BJ (cell line): ENCODE measurements at regions not wholly inside any gene's neighbourhood (a gene's known extent, or its start where the extent isn't known, plus 50 kb on each side); places are given as distances from the start of the nearest gene placed in this dataset.

ENCODE experiments used
- CTCF ChIA-PET: fragments of 350-600 bp; formaldehyde crosslinking; extraction: SDS; loops from one replicate; lab custom pipeline; 2021; ENCODE audit warnings: antibody characterized with exemption, inconsistent platforms; lab: Yijun Ruan, JAX
- POLR2A ChIA-PET: fragments of 300-600 bp; sonication (Branson Sonifier 250); formaldehyde crosslinking; extraction: SDS; loops from one replicate; lab custom pipeline; 2021; ENCODE audit warnings: antibody characterized with exemption; lab: Charles Lee
- DNase-seq: peaks from one replicate; pipeline ENCODE4 v3.0.0-alpha.2; 2011; ENCODE audit warnings: low read depth
- H3K27me3 ChIP-seq: 2 replicates; pipeline ENCODE4 v1.6.0; 2011; ENCODE audit warnings: low read length; ENCODE audit not compliant: control insufficient read depth, insufficient read depth
- H3K36me3 ChIP-seq: 2 replicates; pipeline ENCODE4 v1.5.1; 2011; ENCODE audit warnings: low read length; ENCODE audit not compliant: control insufficient read depth, insufficient read depth
- H3K4me3 ChIP-seq: 2 replicates; pipeline ENCODE4 v1.5.1; 2011; ENCODE audit warnings: low read depth, mild to moderate bottlenecking, control low read depth, low read length
- TF ChIP-seq, protein P1 (sequence below): IDR thresholded peaks from 2 replicates; pipeline ENCODE4 v1.5.1; 2011; ENCODE audit warnings: low read depth, mild to moderate bottlenecking, control low read depth, inconsistent platforms, low read length, moderate library complexity; ENCODE audit not compliant: insufficient read depth

DNA sequence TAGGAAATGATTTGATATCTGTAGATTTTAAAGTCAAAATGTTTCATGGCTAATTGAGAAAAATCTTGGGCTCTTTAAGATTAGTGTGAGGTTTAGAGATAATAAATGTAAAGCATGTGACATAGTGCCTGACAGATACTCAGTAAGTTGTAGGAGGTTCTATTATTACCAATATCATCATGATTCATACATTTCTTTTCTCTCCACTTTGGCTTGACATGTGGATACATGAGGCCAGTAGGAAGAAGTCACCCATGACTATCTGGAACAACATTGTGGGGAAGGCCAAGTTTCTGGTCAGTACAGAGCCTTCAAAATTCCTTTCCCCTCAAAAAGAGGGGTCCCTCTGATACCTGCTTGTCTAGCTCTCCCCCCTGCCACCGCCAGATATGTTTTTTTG, 91.2 kb upstream of the SORBS2 start:
- ChIA-PET POLR2A (no interaction called here), CTCF (no interaction called here)
- Histone ChIP-seq H3K4me3 (no peak overlapping the region), H3K27me3 (no peaks in the 10 kb centered on the region), H3K36me3 (no peaks in the 10 kb centered on the region)
- TF ChIP-seq, protein P1, sequence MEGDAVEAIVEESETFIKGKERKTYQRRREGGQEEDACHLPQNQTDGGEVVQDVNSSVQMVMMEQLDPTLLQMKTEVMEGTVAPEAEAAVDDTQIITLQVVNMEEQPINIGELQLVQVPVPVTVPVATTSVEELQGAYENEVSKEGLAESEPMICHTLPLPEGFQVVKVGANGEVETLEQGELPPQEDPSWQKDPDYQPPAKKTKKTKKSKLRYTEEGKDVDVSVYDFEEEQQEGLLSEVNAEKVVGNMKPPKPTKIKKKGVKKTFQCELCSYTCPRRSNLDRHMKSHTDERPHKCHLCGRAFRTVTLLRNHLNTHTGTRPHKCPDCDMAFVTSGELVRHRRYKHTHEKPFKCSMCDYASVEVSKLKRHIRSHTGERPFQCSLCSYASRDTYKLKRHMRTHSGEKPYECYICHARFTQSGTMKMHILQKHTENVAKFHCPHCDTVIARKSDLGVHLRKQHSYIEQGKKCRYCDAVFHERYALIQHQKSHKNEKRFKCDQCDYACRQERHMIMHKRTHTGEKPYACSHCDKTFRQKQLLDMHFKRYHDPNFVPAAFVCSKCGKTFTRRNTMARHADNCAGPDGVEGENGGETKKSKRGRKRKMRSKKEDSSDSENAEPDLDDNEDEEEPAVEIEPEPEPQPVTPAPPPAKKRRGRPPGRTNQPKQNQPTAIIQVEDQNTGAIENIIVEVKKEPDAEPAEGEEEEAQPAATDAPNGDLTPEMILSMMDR: no peak
- no peak for DNase-seq

DNA sequence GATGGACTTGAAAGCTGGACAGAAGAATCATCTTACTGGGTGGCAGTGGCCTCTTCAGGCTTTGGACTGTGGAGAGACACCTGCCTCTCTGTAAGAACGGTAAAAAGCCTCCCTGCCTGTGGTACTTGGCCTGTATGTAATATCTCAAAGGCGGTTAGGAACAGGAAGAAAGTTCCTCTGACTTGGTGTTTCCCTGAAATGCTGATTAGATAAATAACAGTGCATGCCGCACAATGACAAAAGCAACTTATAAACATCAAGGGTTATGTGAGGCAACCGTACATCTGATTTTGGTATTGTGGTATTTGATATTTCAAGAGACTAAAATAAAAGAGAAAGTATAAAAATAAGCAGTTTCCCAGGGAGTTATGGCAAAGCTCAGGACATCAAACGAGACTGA, 92.4 kb upstream of the SORBS2 start:
- TF ChIP-seq, protein P1: no peak
- no peak for DNase-seq
- Histone ChIP-seq H3K27me3 (no peaks in the 10 kb centered on the region), H3K4me3 (no peak overlapping the region), H3K36me3 (no peaks in the 10 kb centered on the region)
- POLR2A ChIA-PET: no interaction called here
- CTCF ChIA-PET: no interaction called here

DNA sequence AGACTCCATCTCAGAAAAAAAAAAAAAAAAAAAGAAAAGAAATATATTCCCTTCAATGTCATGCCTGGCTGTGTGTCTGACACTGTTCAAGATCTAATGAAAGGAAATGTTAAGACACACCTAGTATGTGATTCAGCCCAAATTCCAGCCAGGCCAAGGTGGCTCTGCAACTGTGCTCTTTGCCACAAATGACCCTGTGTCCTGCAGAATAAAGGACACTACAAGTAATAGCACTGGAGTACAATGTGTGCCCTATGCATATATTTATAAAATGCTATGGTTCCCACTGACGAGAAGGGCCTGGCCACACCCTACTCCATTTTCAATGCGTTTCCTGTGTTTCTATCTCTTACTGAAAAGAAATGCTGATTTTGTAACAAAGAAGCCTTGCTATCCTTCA, 98.0 kb upstream of the SORBS2 start:
- CTCF ChIA-PET: no interaction called here
- DNase-seq: no peak

DNA sequence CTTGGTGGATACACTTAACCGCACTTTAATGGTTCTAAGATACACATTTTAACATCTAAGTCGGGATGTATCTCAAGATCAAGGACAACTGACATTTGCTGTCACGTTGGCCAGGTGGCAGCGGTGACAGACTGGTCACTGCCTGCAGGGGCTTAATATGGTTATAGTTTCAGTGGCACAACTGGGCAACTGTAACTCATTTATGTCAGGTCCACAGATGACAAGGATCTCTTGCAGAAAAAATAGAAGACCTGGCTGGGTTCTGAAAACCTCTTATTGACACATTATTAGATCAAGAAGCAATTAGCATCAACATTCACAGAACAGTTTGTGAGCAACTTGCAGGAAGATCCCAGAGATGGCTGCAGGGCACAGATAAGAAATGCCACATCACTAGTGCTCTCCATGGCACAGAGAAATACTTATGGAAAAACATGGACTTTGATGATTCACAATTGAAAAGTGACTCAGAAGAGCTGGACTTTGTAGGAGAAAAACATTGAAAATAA, 99.6 kb upstream of the SORBS2 start:
- Histone ChIP-seq H3K27me3 (no peaks in the 10 kb centered on the region), H3K36me3 (no peaks in the 10 kb centered on the region), H3K4me3 (no peak overlapping the region)
- POLR2A ChIA-PET: no interaction called here
- CTCF ChIA-PET: interaction anchor here (1.2 kb wide), 1 partner anchor 110 kb away, joined by 3 read pairs; no protein-coding TSS in a partner anchor
- DNase-seq: no peak
- TF ChIP-seq, protein P1: no peak

More for the DNA sequence above, 98.0 kb upstream of the SORBS2 start:
- Histone ChIP-seq H3K4me3 (no peak overlapping the region), H3K27me3 (no peaks in the 10 kb centered on the region), H3K36me3 (no peaks in the 10 kb centered on the region)
- POLR2A ChIA-PET: no interaction called here
- TF ChIP-seq, protein P1: no peak

DNA sequence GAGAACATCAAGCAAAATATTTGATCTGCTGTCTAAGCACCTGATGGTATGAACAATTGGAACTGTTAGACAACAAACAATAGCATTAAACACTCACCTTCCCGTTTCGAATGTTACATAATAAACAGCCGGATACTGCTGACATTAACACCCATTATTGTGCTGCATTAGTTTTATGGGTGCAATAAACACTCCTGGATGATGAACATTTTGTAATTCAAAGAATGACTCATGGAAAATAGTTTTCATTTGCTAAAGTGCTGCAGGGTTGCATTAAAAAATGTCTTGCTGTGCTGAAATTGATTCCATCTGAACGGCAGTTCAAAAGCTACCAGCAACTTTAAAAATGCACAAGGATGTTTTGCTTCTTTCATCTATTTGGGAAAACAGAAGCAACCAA, 100.8 kb upstream of the SORBS2 start:
- no peak overlapping the region for H3K4me3 ChIP-seq
- DNase-seq: peak; percentile 29
- ChIA-PET POLR2A (interaction anchor here (0.8 kb wide), 1 partner anchor 1351 kb away, joined by 4 read pairs; no protein-coding TSS in a partner anchor), CTCF (no interaction called here)
- no peaks in the 10 kb centered on the region for H3K27me3 ChIP-seq
- TF ChIP-seq, protein P1: no peak
- H3K36me3 ChIP-seq: no peaks in the 10 kb centered on the region
